AG20443 (cell line): ENCODE measurements at regions not wholly inside any gene's neighbourhood (a gene's known extent, or its start where the extent isn't known, plus 50 kb on each side); places are given as distances from the start of the nearest gene placed in this dataset.
A peak's percentile ranks its signal among the peaks of the same experiment; 100 is the strongest.
"Not testable (repeated sequence)": the region's sequence is repeated elsewhere in the genome, so short reads cannot be mapped to it uniquely, and the experiment has no call there.

Experiments used
- DNase-seq: peaks from one replicate; pipeline ENCODE4 v3.0.0; 2012; ENCODE audit warnings: low spot score, mixed read lengths

GRCh38 chr12:64552510-64552909 is 57.8 kb upstream of the RASSF3 start:
- not testable (repeated sequence) for DNase-seq

- not testable (repeated sequence) for DNase-seq
Observed at GRCh38 chr12:64553689-64554088, 56.6 kb upstream of the RASSF3 start.

GRCh38 chr12:64556231-64556630 is 54.1 kb upstream of the RASSF3 start:
- no peak for DNase-seq

- DNase-seq = no peak
Observed at GRCh38 chr12:64558754-64559153, 51.5 kb upstream of the RASSF3 start.

GRCh38 chr12:64560396-64561301 is 49.6 kb upstream of the RASSF3 start:
- DNase-seq = peak; percentile 84
